ENCODE measurements at regions not wholly inside any gene's neighbourhood (a gene's known extent, or its start where the extent isn't known, plus 50 kb on each side); places are given as distances from the start of the nearest gene placed in this dataset.
"Not testable (repeated sequence)": the region's sequence is repeated elsewhere in the genome, so short reads cannot be mapped to it uniquely, and the experiment has no call there.

GRCh38 chr2:88396209-88396608, 56.3 kb downstream of the FOXI3 start:
- no peak overlapping the region for H3K4me3 ChIP-seq
- H3K27ac ChIP-seq = no peak overlapping the region
- H3K9me3 ChIP-seq = no peaks in the 10 kb centered on the region
- H3K27me3 ChIP-seq = no peaks in the 10 kb centered on the region
- no peaks in the 10 kb centered on the region for H3K4me1 ChIP-seq
- DNase-seq (no peak), ATAC-seq (ENCODE audit: low FRiP score in 2 of 2) (no peak)
- 87% methylated on average over 4 of the region's 4 CpGs for WGBS, 2 donors
- TF ChIP-seq EP300 (IDR thresholded peaks at IDR 0.05) (no peak), POLR2A (IDR thresholded peaks at IDR 0.05) (no peak), POLR2AphosphoS5 (IDR thresholded peaks at IDR 0.05) (no peak), CTCF (IDR thresholded peaks at IDR 0.05) (no peak)
- H3K36me3 ChIP-seq = no peaks in the 10 kb centered on the region

GRCh38 chr2:88377641-88377991, 74.9 kb downstream of the FOXI3 start:
- Histone ChIP-seq H3K9me3 (no peaks in the 10 kb centered on the region), H3K36me3 (no peaks in the 10 kb centered on the region), H3K27ac (no peak overlapping the region), H3K4me3 (no peak overlapping the region), H3K27me3 (no peaks in the 10 kb centered on the region), H3K4me1 (no peaks in the 10 kb centered on the region)
- no peak for TF ChIP-seq CTCF (IDR thresholded peaks at IDR 0.05)
- TF ChIP-seq EP300 (IDR thresholded peaks at IDR 0.05) = no peak
- no peak for TF ChIP-seq POLR2AphosphoS5 (IDR thresholded peaks at IDR 0.05)
- no peak for TF ChIP-seq POLR2A (IDR thresholded peaks at IDR 0.05)
- ATAC-seq (ENCODE audit: low FRiP score in 2 of 2) (no peak), DNase-seq (no peak)
- 26 to 28% methylated on average over 1 of the region's 1 CpG for WGBS, 2 donors

GRCh38 chr2:88372042-88372441, 80.5 kb downstream of the FOXI3 start:
- H3K4me3 ChIP-seq = no peak overlapping the region
- H3K36me3 ChIP-seq = no peaks in the 10 kb centered on the region
- no peak overlapping the region for H3K27ac ChIP-seq
- no peaks in the 10 kb centered on the region for H3K9me3 ChIP-seq
- DNase-seq (no peak), ATAC-seq (ENCODE audit: low FRiP score in 2 of 2) (no peak)
- no peaks in the 10 kb centered on the region for H3K4me1 ChIP-seq
- WGBS, 2 donors = 50 to 66% methylated on average over 3 of the region's 3 CpGs
- TF ChIP-seq POLR2AphosphoS5 (IDR thresholded peaks at IDR 0.05) (no peak), EP300 (IDR thresholded peaks at IDR 0.05) (no peak), CTCF (IDR thresholded peaks at IDR 0.05) (no peak), POLR2A (IDR thresholded peaks at IDR 0.05) (no peak)
- no peaks in the 10 kb centered on the region for H3K27me3 ChIP-seq

GRCh38 chr2:88365408-88365807, 87.1 kb downstream of the FOXI3 start:
- H3K4me3 ChIP-seq; H3K27ac ChIP-seq; H3K9me3 ChIP-seq; H3K36me3 ChIP-seq; ATAC-seq (ENCODE audit: low FRiP score in 2 of 2); H3K4me1 ChIP-seq; H3K27me3 ChIP-seq; DNase-seq: not testable (repeated sequence)
- WGBS, 2 donors = 87 to 89% methylated on average over 11 of the region's 11 CpGs

- no peak overlapping the region for H3K27ac ChIP-seq
- DNase-seq (no peak), ATAC-seq (ENCODE audit: low FRiP score in 2 of 2) (no peak)
- TF ChIP-seq POLR2AphosphoS5 (IDR thresholded peaks at IDR 0.05) (no peak), EP300 (IDR thresholded peaks at IDR 0.05) (no peak), POLR2A (IDR thresholded peaks at IDR 0.05) (no peak), CTCF (IDR thresholded peaks at IDR 0.05) (no peak)
- no peak overlapping the region for H3K4me3 ChIP-seq
- 74 to 78% methylated on average over 2 of the region's 2 CpGs for WGBS, 2 donors
- H3K4me1 ChIP-seq = peaks cover 0 to 6% (median 3%) of the 10 kb centered on the region in 4 donors
- no peaks in the 10 kb centered on the region for H3K36me3 ChIP-seq
- H3K9me3 ChIP-seq = no peaks in the 10 kb centered on the region
- peaks cover 0 to 5% (median 0%) of the 10 kb centered on the region in 4 donors for H3K27me3 ChIP-seq
Measured at GRCh38 chr2:88355486-88355885, 97.0 kb downstream of the FOXI3 start.

Data from upper lobe of left lung (tissue), 6 donors.